Ammon's horn (tissue), 1 donor: ENCODE measurements at regions not wholly inside any gene's neighbourhood (a gene's known extent, or its start where the extent isn't known, plus 50 kb on each side); places are given as distances from the start of the nearest gene placed in this dataset.

Source experiments
- DNase-seq: peaks from one replicate; pipeline ENCODE4 v3.0.0-alpha.2; 2016; ENCODE audit warnings: low spot score

DNA sequence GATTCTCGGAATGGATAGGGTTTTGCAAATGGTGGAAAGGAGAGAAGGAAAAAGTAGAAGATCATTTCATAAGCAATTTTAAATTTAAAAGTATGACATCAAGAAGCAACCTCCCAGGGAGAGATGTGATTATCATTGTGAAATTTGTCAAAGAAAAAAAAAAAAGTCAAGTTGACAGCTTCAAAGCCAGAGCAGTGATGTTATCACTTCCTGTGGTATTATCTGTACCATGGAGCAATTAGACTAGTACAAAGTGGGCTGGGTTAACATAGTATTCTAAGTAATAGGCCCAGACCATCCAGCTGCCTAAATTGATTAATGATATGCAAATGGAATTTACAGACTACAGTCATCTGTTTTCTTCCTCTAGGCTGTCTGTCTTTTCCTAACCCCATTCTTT is 84.0 kb upstream of the NPY start:
- no peak for DNase-seq

DNA sequence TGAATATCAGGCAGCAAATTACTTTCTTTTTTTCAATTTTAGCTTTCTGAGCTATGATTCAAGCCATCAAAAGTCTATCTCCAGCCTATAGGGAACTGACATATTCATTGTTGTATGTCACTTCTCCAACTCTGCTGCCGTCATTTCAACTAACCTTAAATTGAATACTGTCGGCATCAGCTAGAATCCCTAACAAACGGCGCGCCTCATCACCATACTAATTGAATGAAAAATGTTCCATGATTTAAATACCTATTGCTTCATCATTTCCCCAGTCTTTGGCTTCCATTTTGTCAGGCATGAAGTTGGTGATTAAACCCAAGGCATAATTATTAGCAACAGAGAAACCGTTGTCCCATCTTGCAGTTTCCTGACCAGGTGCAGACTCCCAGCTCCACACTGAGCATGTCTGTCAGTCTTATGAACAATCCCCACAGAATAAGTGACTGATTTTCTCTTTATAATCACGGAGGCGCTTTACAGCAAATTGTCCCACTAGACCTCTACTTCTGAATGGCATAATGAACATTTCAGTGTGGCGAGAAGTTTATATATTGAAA is 83.5 kb upstream of the NPY start:
- DNase-seq, result no peak

DNA sequence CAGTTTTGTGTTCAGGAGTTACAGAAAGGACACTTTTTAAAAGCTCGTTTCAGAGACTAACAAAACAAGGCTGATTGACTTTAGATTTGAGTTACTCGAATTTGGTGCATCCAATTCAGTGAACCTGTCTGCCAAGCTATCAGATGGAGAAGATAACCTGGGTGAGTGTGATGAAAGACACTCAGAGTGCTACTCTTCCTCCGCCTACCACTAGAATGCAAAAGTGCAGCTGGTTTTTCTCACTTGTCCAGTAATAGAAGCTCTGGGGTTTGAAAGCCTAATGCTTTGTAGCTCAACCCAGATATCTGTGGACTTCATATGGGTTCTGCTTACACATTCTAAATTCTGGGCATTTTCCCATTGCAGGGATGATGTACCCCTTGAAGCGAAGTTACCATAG is 82.8 kb upstream of the NPY start:
- no peak for DNase-seq

DNA sequence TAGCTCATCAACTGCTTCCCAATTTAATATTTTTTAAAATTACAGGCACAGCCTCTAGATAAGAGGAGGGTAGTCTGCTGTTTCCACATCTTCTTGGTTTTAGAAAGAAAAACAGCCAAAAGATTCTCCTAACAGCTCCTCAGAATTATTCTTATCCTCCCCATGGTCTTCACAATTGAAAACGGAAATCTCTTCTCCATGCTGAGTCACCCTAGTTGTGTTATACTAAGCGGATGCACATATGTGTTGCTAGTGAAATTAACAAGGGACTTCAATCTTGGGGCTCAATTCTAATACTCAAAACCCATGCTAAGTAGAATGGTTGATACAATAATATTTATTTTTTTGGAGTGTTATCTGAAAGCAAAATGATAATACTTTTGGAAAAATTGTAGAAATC is 71.9 kb upstream of the NPY start:
- DNase-seq, result no peak

DNA sequence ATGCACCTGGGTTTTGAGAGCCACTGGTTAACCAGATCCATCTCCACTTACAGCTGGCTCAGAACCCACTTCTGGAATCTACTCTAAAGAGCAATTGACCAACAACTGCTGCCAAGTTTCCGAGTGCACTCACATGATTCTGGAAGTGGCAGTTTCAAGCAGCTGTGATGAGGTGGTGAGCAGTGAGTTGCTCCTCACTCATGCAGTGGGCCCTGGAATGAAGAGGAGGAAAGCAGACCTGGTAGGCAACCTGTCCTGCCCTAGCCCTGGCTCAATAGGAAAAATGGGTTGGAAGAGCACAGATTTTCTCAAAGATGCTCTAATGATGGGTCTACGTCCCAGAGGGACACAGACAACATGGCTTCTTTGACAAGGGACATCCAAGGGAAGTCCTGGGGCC is 70.7 kb upstream of the NPY start:
- no peak for DNase-seq

DNA sequence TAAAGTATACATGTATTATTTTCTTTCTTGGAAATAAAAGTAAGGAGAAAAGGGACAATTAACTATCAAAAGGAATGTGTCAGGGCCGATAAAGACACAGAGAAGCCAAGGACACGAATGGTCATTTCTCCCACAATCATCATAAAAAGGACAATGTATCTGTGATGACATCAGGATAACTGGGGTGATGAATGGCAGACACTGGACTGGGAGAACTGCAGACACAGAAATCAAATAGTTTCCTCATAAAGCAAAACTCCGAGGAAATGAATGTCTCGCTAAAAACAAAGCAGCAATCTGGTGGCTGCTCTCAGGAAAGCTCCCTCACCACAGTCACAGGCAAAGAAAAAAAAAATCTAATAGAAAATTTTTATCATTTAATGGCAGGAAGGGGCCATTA is 69.3 kb upstream of the NPY start:
- DNase-seq, result no peak

DNA sequence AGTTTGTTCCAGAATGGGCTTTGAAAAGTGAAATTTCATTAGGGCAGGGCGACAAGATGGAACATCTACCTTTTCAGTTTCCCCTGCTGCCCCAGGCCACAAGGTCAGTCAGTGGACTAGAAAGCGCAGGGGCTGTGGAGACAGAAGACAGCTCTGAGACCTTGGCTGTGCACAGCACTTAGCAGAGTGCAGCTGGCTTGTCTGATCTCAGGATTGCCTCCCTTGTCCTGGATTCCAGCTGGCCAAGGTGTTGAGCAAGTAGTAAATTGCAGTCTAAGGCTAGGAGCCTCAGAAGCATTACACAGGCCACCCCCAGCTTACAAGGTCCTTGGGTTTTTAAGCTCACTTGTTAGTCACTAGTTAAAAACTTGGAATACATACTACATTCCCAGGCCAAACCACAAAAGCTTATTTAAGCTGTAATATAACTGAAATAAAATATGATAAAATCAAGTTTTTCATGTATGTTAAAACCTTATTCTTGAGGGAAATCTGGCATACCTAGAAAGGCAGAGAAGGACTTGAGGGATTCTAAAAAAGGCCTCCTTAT is 67.3 kb upstream of the NPY start:
- no peak for DNase-seq

DNA sequence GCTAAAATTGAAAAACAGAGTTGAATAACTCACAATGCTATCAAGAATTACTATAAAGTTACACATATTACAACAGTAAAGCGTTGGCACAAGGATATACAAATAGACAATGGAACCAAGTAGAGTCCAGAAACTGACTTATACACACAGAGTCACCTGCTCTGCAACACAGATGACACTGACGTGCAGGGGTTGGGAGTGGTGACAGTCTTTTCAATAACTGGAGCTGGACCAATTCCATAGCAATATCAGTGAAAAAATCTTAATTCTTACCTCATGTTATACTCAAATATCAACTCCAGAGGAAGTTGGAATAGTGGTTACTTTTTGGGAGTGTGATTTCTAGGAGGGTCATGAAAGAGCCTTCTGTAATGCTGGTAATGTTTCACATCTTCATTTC is 62.5 kb upstream of the NPY start:
- DNase-seq, result no peak

DNA sequence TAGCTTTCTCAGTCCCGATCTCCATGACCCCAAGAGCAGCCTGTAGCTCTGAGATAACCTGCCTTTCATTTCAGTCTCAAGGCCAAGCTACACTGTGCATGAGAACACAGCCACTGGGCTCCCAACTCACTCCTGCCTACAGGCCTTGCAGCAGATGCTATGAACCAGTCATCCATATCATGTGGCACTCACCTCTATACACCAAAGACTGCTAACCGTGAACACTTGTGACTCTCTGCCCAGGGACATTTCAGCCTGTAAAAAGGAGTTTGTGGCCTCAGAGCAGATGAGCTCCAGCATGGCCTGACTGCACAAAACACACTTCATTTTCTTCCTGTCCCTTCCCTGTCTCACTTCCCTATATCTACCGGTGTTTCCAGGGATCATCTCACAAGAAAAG is 56.9 kb upstream of the NPY start:
- DNase-seq, result no peak

DNA sequence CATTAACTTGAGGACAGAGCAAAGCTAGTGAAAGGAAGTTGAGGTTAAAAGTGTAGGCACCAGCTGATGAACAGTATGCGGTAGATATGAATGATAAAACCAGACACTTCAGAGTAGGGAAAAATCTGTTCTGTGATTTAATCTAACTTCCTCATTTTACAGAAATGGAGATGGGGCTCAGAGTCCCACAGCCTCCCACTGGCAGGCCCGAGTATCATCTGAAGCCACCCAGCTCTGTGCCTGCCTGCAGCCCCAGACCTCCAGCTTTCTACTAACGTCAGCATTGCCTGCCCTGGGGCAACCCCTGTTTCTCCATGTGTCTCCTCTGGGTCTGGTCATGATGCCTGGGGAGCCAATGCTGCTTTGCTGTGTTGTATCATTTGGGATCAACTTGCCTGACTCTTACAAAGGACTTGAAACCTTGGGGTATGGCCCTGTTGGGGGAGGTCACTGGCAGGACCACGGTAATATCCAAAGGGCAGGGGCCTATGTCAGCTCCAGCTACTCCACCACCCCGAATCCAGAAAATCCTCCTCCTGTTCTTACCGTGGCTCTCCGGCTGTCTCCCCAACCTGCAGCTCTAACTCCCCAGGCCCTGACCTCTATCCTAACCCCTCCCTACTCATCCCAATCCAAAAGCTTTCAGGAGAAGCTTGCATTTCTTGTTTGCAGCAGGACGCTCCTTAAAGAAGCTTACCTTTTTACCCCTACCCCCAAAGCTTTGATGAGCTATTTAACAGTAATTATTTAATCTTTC is 56.2 kb upstream of the NPY start:
- DNase-seq, result no peak

DNA sequence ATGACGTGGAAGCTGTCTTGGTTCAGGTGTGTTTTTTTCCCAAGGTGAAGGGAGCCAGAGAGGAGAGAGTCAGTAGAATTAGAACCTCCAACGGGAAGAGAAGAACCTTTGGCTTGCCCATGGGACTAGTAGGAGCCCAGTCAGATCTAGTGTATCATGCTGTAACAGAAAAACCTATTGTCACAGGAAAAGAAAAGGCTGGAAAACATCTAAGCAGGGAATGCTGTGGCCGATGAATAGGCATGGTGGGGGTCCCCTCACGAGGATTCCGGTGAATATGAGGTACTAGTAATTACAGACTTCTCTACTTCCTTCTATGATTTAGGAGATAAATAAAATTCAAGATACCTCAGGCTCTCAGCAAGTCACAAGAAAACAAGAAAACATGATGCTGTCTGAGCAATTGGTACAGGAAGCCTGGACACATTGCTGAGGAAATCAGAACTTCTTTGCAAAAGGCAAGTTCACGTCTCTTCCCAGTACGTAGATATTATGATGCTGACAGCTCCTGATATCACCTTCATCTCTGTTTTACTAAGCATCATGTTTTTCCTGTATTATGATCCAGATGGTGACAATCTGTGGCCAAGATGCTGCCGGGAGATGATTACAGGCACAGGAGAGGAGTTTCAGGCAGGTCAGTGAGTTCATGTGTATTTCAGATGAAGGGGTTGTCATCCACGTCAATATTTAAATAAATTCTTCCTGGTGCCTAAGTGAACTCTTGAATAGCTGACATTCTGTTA is 54.3 kb upstream of the NPY start:
- DNase-seq, result no peak

DNA sequence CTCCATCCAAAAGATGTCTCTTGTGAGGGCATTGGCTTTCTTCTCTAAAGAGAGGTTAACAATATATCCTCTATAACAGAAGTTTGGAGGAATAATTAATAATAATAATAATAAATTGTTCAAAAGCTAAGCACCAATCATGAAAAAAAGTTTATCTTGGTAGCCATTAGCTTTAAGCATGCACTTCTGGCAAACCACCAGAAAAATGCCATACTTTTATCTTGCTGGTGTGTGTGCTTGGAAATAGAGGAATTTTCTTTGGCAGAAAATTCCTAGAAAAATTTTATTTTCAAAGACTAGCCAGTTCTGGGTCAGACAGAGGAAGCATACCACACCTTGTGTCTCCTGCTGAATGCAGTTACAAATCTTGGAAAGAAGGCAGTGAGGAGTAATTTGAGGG is 52.5 kb upstream of the NPY start:
- no peak for DNase-seq

DNA sequence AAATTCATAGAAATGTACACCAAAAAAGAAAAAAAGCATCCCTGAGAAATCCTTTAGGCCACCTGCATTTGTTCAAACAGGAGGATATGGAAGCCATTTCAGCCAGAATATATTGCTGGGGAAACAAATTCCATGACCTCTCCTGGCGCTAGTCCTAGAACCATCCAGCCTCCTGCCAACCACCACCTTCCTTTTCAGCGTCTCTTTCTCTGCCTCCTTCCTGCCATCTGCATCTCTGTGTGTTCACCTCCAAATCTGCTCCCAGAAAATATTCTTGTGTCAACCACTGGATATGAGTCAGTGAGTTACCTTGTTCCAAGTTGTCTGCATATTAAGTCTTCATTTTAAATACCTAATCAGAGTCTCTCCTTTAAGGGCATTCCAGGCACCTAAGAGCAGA is 50.6 kb upstream of the NPY start:
- DNase-seq, result no peak
